ENCODE measurements at regions not wholly inside any gene's neighbourhood (a gene's known extent, or its start where the extent isn't known, plus 50 kb on each side); places are given as distances from the start of the nearest gene placed in this dataset.
"Not testable (repeated sequence)": the region's sequence is repeated elsewhere in the genome, so short reads cannot be mapped to it uniquely, and the experiment has no call there.

GRCh38 chr2:132220589-132220988 lies 58.8 kb upstream of the ANKRD30BL start:
- not testable (repeated sequence) for DNase-seq

GRCh38 chr2:132221886-132222285 lies 60.1 kb upstream of the ANKRD30BL start:
- not testable (repeated sequence) for DNase-seq

GRCh38 chr2:132252191-132252893 lies 90.6 kb upstream of the ANKRD30BL start:
- DNase-seq, result no peak

GRCh38 chr2:132252894-132253264 lies 91.1 kb upstream of the ANKRD30BL start:
- DNase-seq, result no peak

- DNase-seq, result no peak
Measured at GRCh38 chr2:132253496-132254305, 91.9 kb upstream of the ANKRD30BL start.

GRCh38 chr2:132254306-132254919 lies 92.7 kb upstream of the ANKRD30BL start:
- DNase-seq, result not testable (repeated sequence)

GRCh38 chr2:132255714-132256113 lies 94.0 kb upstream of the ANKRD30BL start:
- no peak for DNase-seq

GRCh38 chr2:132256251-132256902 lies 94.6 kb upstream of the ANKRD30BL start:
- no peak for DNase-seq

GRCh38 chr2:132256903-132257300 lies 95.2 kb upstream of the ANKRD30BL start:
- not testable (repeated sequence) for DNase-seq

- not testable (repeated sequence) for DNase-seq
Measured at GRCh38 chr2:132257301-132258171, 95.8 kb upstream of the ANKRD30BL start.

- DNase-seq, result not testable (repeated sequence)
Measured at GRCh38 chr2:132259276-132259675, 97.5 kb upstream of the ANKRD30BL start.

- DNase-seq, result not testable (repeated sequence)
Measured at GRCh38 chr2:132265595-132265994, 103.8 kb upstream of the ANKRD30BL start.

- no peak for DNase-seq
Measured at GRCh38 chr2:132267105-132267497, 105.3 kb upstream of the ANKRD30BL start.

GRCh38 chr2:132267498-132268283 lies 105.9 kb upstream of the ANKRD30BL start:
- DNase-seq, result not testable (repeated sequence)

GRCh38 chr2:132268284-132268976 lies 106.7 kb upstream of the ANKRD30BL start:
- DNase-seq, result peak; percentile 42

GRCh38 chr2:132268977-132269523 lies 107.3 kb upstream of the ANKRD30BL start:
- DNase-seq, result no peak

- DNase-seq, result no peak
Measured at GRCh38 chr2:132270255-132270654, 108.5 kb upstream of the ANKRD30BL start.

GRCh38 chr2:132270981-132271546 lies 109.3 kb upstream of the ANKRD30BL start:
- DNase-seq, result no peak

GRCh38 chr2:132271794-132272193 lies 110.0 kb upstream of the ANKRD30BL start:
- DNase-seq, result not testable (repeated sequence)

- DNase-seq, result no peak
Measured at GRCh38 chr2:132272713-132273112, 111.0 kb upstream of the ANKRD30BL start.
